H9 (cell line): ENCODE measurements at regions not wholly inside any gene's neighbourhood (a gene's known extent, or its start where the extent isn't known, plus 50 kb on each side); places are given as distances from the start of the nearest gene placed in this dataset.

Experiments used
- DNase-seq: peaks from one replicate; pipeline ENCODE4 v3.0.0-alpha.2; 2017
- H2AFZ ChIP-seq: one replicate; pipeline ENCODE4 v1.6.1; 2013; ENCODE audit warnings: mild to moderate bottlenecking, low read length, control low read depth, moderate library complexity
- H2AK5ac ChIP-seq: 2 replicates; pipeline ENCODE4 v1.6.1; 2013; ENCODE audit warnings: low read length, control low read depth, mixed read lengths; ENCODE audit not compliant: insufficient read length
- H2BK120ac ChIP-seq: one replicate; pipeline ENCODE4 v1.6.1; 2013; ENCODE audit warnings: low read depth, mild to moderate bottlenecking, low read length, control low read depth, inconsistent platforms; ENCODE audit not compliant: poor library complexity, severe bottlenecking
- H2BK12ac ChIP-seq: 2 replicates; pipeline ENCODE4 v1.6.1; 2013; ENCODE audit warnings: low read length, control low read depth, mixed read lengths, low read depth; ENCODE audit not compliant: insufficient read length
- H2BK15ac ChIP-seq: 2 replicates; pipeline ENCODE4 v1.6.1; 2013; ENCODE audit warnings: low read depth, low read length, control low read depth
- H2BK20ac ChIP-seq: one replicate; pipeline ENCODE4 v1.6.1; 2013; ENCODE audit warnings: low read depth, mild to moderate bottlenecking, low read length, control low read depth, inconsistent platforms; ENCODE audit not compliant: poor library complexity, severe bottlenecking
- H2BK5ac ChIP-seq: 2 replicates; pipeline ENCODE4 v1.6.1; 2013; ENCODE audit warnings: low read length, control low read depth, mixed read lengths; ENCODE audit not compliant: insufficient read length
- H3K14ac ChIP-seq: 2 replicates; pipeline ENCODE4 v1.6.1; 2013; ENCODE audit warnings: low read length, control low read depth; ENCODE audit not compliant: insufficient read depth
- H3K18ac ChIP-seq: 2 replicates; pipeline ENCODE4 v1.6.1; 2013; ENCODE audit warnings: low read depth, mild to moderate bottlenecking, mixed read lengths, low read length, control low read depth; ENCODE audit not compliant: insufficient read length
- H3K23ac ChIP-seq: 2 replicates; pipeline ENCODE4 v1.6.1; 2013; ENCODE audit warnings: low read length, control low read depth, mixed read lengths, low read depth; ENCODE audit not compliant: insufficient read length
- H3K23me2 ChIP-seq: 2 replicates; pipeline ENCODE4 v1.6.1; 2013; ENCODE audit warnings: low read depth, mild to moderate bottlenecking, mixed read lengths, low read length, control low read depth; ENCODE audit not compliant: insufficient read length, poor library complexity, severe bottlenecking
- H3K27ac ChIP-seq: 2 replicates; pipeline ENCODE4 v1.5.1; 2013; ENCODE audit warnings: low read length, control low read depth, mixed read lengths, low read depth; ENCODE audit not compliant: insufficient read length
- H3K27me3 ChIP-seq: 2 replicates; pipeline ENCODE4 v1.6.1; 2013; ENCODE audit warnings: low read length, control low read depth, inconsistent platforms; ENCODE audit not compliant: insufficient read depth
- H3K4ac ChIP-seq: 2 replicates; pipeline ENCODE4 v1.6.1; 2013; ENCODE audit warnings: low read depth, mild to moderate bottlenecking, control low read depth, inconsistent platforms, low read length, moderate library complexity
- H3K4me1 ChIP-seq: 2 replicates; pipeline ENCODE4 v1.6.1; 2013; ENCODE audit warnings: low read length, control low read depth, inconsistent platforms; ENCODE audit not compliant: insufficient read depth
- H3K4me2 ChIP-seq: 2 replicates; pipeline ENCODE4 v1.6.1; 2013; ENCODE audit warnings: low read length, control low read depth, mixed read lengths; ENCODE audit not compliant: insufficient read length, insufficient read depth
- H3K56ac ChIP-seq: 2 replicates; pipeline ENCODE4 v1.6.1; 2013; ENCODE audit warnings: low read depth, mild to moderate bottlenecking, mixed read lengths, low read length, control low read depth; ENCODE audit not compliant: insufficient read length
- H3K79me1 ChIP-seq: 2 replicates; pipeline ENCODE4 v1.6.1; 2013; ENCODE audit warnings: low read depth, mild to moderate bottlenecking, moderate library complexity, low read length, control low read depth, inconsistent platforms; ENCODE audit not compliant: insufficient read depth, poor library complexity, severe bottlenecking
- H3K79me2 ChIP-seq: 2 replicates; pipeline ENCODE4 v1.6.1; 2013; ENCODE audit warnings: low read length, control low read depth, inconsistent platforms; ENCODE audit not compliant: insufficient read depth
- H3K9ac ChIP-seq: 2 replicates; pipeline ENCODE4 v1.6.1; 2013; ENCODE audit warnings: low read length, control low read depth, mixed read lengths; ENCODE audit not compliant: insufficient read length; ENCODE audit errors: extremely low read depth
- H3K9me3 ChIP-seq: one replicate; pipeline ENCODE4 v1.6.1; 2013; ENCODE audit warnings: low read depth, low read length, inconsistent platforms; ENCODE audit not compliant: control insufficient read depth
- H3T11ph ChIP-seq: one replicate; pipeline ENCODE4 v1.6.1; 2013; ENCODE audit warnings: mild to moderate bottlenecking, low read length, control low read depth, inconsistent platforms
- H4K20me1 ChIP-seq: one replicate; pipeline ENCODE4 v1.6.1; 2013; ENCODE audit not compliant: control insufficient read depth, insufficient read length, insufficient read depth
- H4K5ac ChIP-seq: 2 replicates; pipeline ENCODE4 v1.6.1; 2013; ENCODE audit warnings: low read depth, mild to moderate bottlenecking, mixed read lengths, low read length, control low read depth; ENCODE audit not compliant: insufficient read length
- H4K8ac ChIP-seq: replicated peaks from 2 replicates; pipeline ENCODE4 v1.6.1; 2013; ENCODE audit warnings: low read length, control low read depth, mixed read lengths, low read depth; ENCODE audit not compliant: insufficient read length
- H4K91ac ChIP-seq: 2 replicates; pipeline ENCODE4 v1.6.1; 2013; ENCODE audit warnings: low read depth, mild to moderate bottlenecking, moderate library complexity, mixed read lengths, low read length, control low read depth; ENCODE audit not compliant: insufficient read length
- H3K27ac Mint-ChIP-seq, 3 experiments: 2 replicates in 2 of 3; 3 replicates in 1 of 3; pipeline ENCODE4 v1.8.0; 2020 to 2021; ENCODE audit warnings: mixed read lengths in 3 of 3, mild to moderate bottlenecking in 1 of 3, moderate library complexity in 1 of 3
- H3K27me3 Mint-ChIP-seq: 2 replicates; pipeline ENCODE4 v1.8.0; 2021; ENCODE audit warnings: low read depth, mild to moderate bottlenecking, moderate library complexity, mixed read lengths
- H3K36me3 Mint-ChIP-seq, 3 experiments: 2 replicates in 2 of 3; 3 replicates in 1 of 3; pipeline ENCODE4 v1.8.0; 2020 to 2021; ENCODE audit warnings: low read depth in 3 of 3, mixed read lengths in 3 of 3; ENCODE audit not compliant: insufficient read depth in 1 of 3
- H3K4me1 Mint-ChIP-seq, 2 experiments: 2 replicates each; pipeline ENCODE4 v1.8.0; 2020; ENCODE audit warnings: mixed read lengths in 2 of 2
- H3K4me3 Mint-ChIP-seq, 2 experiments: 2 replicates in 1 of 2; 3 replicates in 1 of 2; pipeline ENCODE4 v1.8.0; 2020 to 2021; ENCODE audit warnings: mild to moderate bottlenecking in 2 of 2, mixed read lengths in 2 of 2, moderate library complexity in 1 of 2
- H3K9me3 Mint-ChIP-seq, 2 experiments: 2 replicates in 1 of 2; 3 replicates in 1 of 2; pipeline ENCODE4 v1.8.0; 2020; ENCODE audit warnings: mild to moderate bottlenecking in 2 of 2, mixed read lengths in 2 of 2, moderate library complexity in 1 of 2
- CTCF ChIP-seq: fragments of 200-600 bp; sonication (generic); conservative IDR thresholded peaks from 3 replicates; pipeline ENCODE4 v1.8.0; 2021; ENCODE audit warnings: antibody characterized with exemption, mild to moderate bottlenecking
- WGBS: extraction: QIAGEN DNeasy Blood & Tissue Kit; methylation state at CpG from one replicate; pipeline ENCODE4 v1.1.7; 2013; ENCODE audit warnings: missing lambda C conversion rate, low lambda C conversion rate, mixed read lengths; ENCODE audit not compliant: insufficient read length; ENCODE audit errors: extremely low coverage; 5-methylcytosine and 5-hydroxymethylcytosine counted together

GRCh38 chr9:26165426-26165825 lies 487.2 kb upstream of the TUSC1 start:
- H3K4me1 ChIP-seq = no peaks in the 10 kb centered on the region
- H4K91ac ChIP-seq = no peak overlapping the region
- H3K23ac ChIP-seq = no peak overlapping the region
- no peak overlapping the region for H3K14ac ChIP-seq
- TF ChIP-seq CTCF = no peak
- no peaks in the 10 kb centered on the region for H3K27me3 Mint-ChIP-seq
- no peak for DNase-seq
- no peak overlapping the region for H3T11ph ChIP-seq
- no peak overlapping the region for H3K9ac ChIP-seq
- peaks cover 5% of the 10 kb centered on the region in 2 experiments for H3K4me1 Mint-ChIP-seq
- H2BK15ac ChIP-seq = no peak overlapping the region
- no peak overlapping the region for H2BK120ac ChIP-seq
- H3K18ac ChIP-seq = no peak overlapping the region
- WGBS = no CpG with 5 or more reads among the region's 3 CpGs
- no peak overlapping the region for H4K5ac ChIP-seq
- no peaks in the 10 kb centered on the region for H3K9me3 Mint-ChIP-seq
- H2BK12ac ChIP-seq = no peak overlapping the region
- no peaks in the 10 kb centered on the region for H3K23me2 ChIP-seq
- no peak overlapping the region for H2BK20ac ChIP-seq
- H4K20me1 ChIP-seq = no peaks in the 10 kb centered on the region
- H3K4me2 ChIP-seq = no peak overlapping the region
- no peak overlapping the region for H3K27ac ChIP-seq
- H3K9me3 ChIP-seq = no peaks in the 10 kb centered on the region
- H3K56ac ChIP-seq = no peak overlapping the region
- H3K27me3 ChIP-seq = no peaks in the 10 kb centered on the region
- no peak overlapping the region for H2BK5ac ChIP-seq
- H3K79me1 ChIP-seq = no peaks in the 10 kb centered on the region
- H2AFZ ChIP-seq = no peak overlapping the region
- no peak overlapping the region for H3K4ac ChIP-seq
- H4K8ac ChIP-seq = no peak overlapping the region
- no peaks in the 10 kb centered on the region for H3K79me2 ChIP-seq
- no peak overlapping the region for H3K27ac Mint-ChIP-seq
- H3K4me3 Mint-ChIP-seq = no peak overlapping the region
- H2AK5ac ChIP-seq = no peak overlapping the region
- peaks cover 0 to 2% (median 0%) of the 10 kb centered on the region in 3 experiments; a peak in 2 of 7 replicates for H3K36me3 Mint-ChIP-seq
